GM19467 (cell line): ENCODE measurements at regions not wholly inside any gene's neighbourhood (a gene's known extent, or its start where the extent isn't known, plus 50 kb on each side); places are given as distances from the start of the nearest gene placed in this dataset.

ENCODE experiments used
- ATAC-seq: cut with Tn5 transposase; IDR thresholded peaks from one replicate; pipeline ENCODE4 v1.9.1; 2021; ENCODE audit warnings: mild to moderate bottlenecking, moderate library complexity; ENCODE audit not compliant: unreplicated experiment

- ATAC-seq: no peak
These were observed 69.7 kb upstream of the LY86 start for GRCh38 chr6:6518631-6519427.

GRCh38 chr6:6521961-6522482 lies 66.5 kb upstream of the LY86 start:
- ATAC-seq: no peak

- no peak for ATAC-seq
These were observed 65.8 kb upstream of the LY86 start for GRCh38 chr6:6522709-6523108.

GRCh38 chr6:6524951-6525350 lies 63.6 kb upstream of the LY86 start:
- ATAC-seq: no peak

- no peak for ATAC-seq
These were observed 62.6 kb upstream of the LY86 start for GRCh38 chr6:6525933-6526332.

- no peak for ATAC-seq
These were observed 59.2 kb upstream of the LY86 start for GRCh38 chr6:6529275-6529674.

GRCh38 chr6:6533176-6533575 lies 55.3 kb upstream of the LY86 start:
- ATAC-seq: no peak

GRCh38 chr6:6534399-6534798 lies 54.1 kb upstream of the LY86 start:
- no peak for ATAC-seq

- ATAC-seq: no peak
These were observed 50.8 kb upstream of the LY86 start for GRCh38 chr6:6537488-6538260.

- ATAC-seq: no peak
These were observed 50.3 kb upstream of the LY86 start for GRCh38 chr6:6538261-6538660.
